B cell (primary cell): ENCODE measurements at regions not wholly inside any gene's neighbourhood (a gene's known extent, or its start where the extent isn't known, plus 50 kb on each side); places are given as distances from the start of the nearest gene placed in this dataset.

ENCODE experiments used
- ATAC-seq: fragments of 200-7000 bp; cut with Tn5 transposase; one replicate; pipeline ENCODE4 v1.10.0; 2021; ENCODE audit warnings: low read depth, mild to moderate bottlenecking, moderate number of reproducible peaks, moderate library complexity
- CTCF ChIA-PET: fragments of 350-600 bp; sonication (Branson Sonifier 250); formaldehyde crosslinking; loops from one replicate; lab custom pipeline; 2021; ENCODE audit warnings: antibody characterized with exemption, inconsistent platforms; lab: Charles Lee
- POLR2A ChIA-PET: fragments of 350-600 bp; sonication (Branson Sonifier 250); formaldehyde crosslinking; loops from one replicate; lab custom pipeline; 2021; ENCODE audit warnings: antibody characterized with exemption; lab: Charles Lee
- DNase-seq: peaks from one replicate; pipeline ENCODE4 v3.0.0; 2013
- H2AFZ ChIP-seq: 2 replicates; pipeline ENCODE4 v1.6.1; 2012; ENCODE audit warnings: mild to moderate bottlenecking, low read depth, low read length; ENCODE audit not compliant: insufficient read depth, poor library complexity, severe bottlenecking
- H3K27ac ChIP-seq, 2 donors: 1 replicate in 1 of 2; 2 replicates in 1 of 2; pipeline ENCODE4 v1.5.1; 2012 to 2013; ENCODE audit warnings: low read length in 2 of 2, mild to moderate bottlenecking in 2 of 2, moderate library complexity in 1 of 2
- H3K27me3 ChIP-seq, 4 experiments: fragments of 200-600 bp in 1 of 4; sonication (generic) in 1 of 4; replicated peaks in 1 of 4; 1 replicate in 2 of 4; 2 replicates in 2 of 4; pipeline versions ENCODE4 v1.6.1 to v1.7.0; 2013 to 2016; ENCODE audit warnings: low read length in 3 of 4, mild to moderate bottlenecking in 2 of 4, mixed read lengths in 1 of 4, moderate library complexity in 1 of 4; ENCODE audit not compliant: insufficient read depth in 4 of 4, control insufficient read depth in 3 of 4; ENCODE audit errors: control extremely low read depth in 1 of 4
- H3K36me3 ChIP-seq, 2 experiments: replicated peaks in 1 of 2; 1 replicate in 1 of 2; 2 replicates in 1 of 2; pipeline versions ENCODE4 v1.6.1 to v1.7.1; 2013; ENCODE audit warnings: low read length in 1 of 2; ENCODE audit not compliant: insufficient read depth in 2 of 2, control insufficient read depth in 1 of 2; ENCODE audit errors: control extremely low read depth in 1 of 2, extremely low read depth in 1 of 2
- H3K4me1 ChIP-seq, 2 donors: fragments of 200-600 bp in 1 of 2; sonication (generic) in 1 of 2; 1 replicate in 1 of 2; 2 replicates in 1 of 2; pipeline versions ENCODE4 v1.5.1 to v1.6.1; 2013 to 2017; ENCODE audit warnings: low read length in 2 of 2; ENCODE audit not compliant: control insufficient read depth in 2 of 2, insufficient read depth in 2 of 2
- H3K4me2 ChIP-seq: replicated peaks from 2 replicates; pipeline ENCODE3; 2012; ENCODE audit warnings: mild to moderate bottlenecking, low read depth, low read length; ENCODE audit not compliant: poor library complexity, severe bottlenecking
- H3K4me3 ChIP-seq, 5 experiments: fragments of 200-600 bp in 1 of 5; sonication (generic) in 1 of 5; 1 replicate in 3 of 5; 2 replicates in 2 of 5; pipeline versions ENCODE4 v1.5.1 to v1.7.0; 2011 to 2016; ENCODE audit warnings: low read length in 4 of 5, mild to moderate bottlenecking in 4 of 5, low read depth in 2 of 5, control low read depth in 1 of 5, moderate library complexity in 1 of 5; ENCODE audit not compliant: insufficient read depth in 1 of 5; ENCODE audit errors: control extremely low read depth in 1 of 5, extremely low read depth in 1 of 5
- H3K79me2 ChIP-seq: fragments of 200-600 bp; sonication (generic); one replicate; pipeline ENCODE4 v1.6.0; 2016; ENCODE audit warnings: low read length; ENCODE audit not compliant: control insufficient read depth, insufficient read depth
- H3K9ac ChIP-seq: fragments of 200-600 bp; sonication (generic); 2 replicates; pipeline ENCODE4 v1.6.1; 2017; ENCODE audit warnings: mild to moderate bottlenecking, low read length, moderate library complexity
- H3K9me3 ChIP-seq, 3 donors: one replicate each; pipeline versions ENCODE4 v1.6.1 to v1.7.1; 2013; ENCODE audit warnings: low read length in 2 of 3; ENCODE audit not compliant: control insufficient read depth in 2 of 3, insufficient read depth in 1 of 3; ENCODE audit errors: control extremely low read depth in 1 of 3
- H4K20me1 ChIP-seq: 2 replicates; pipeline ENCODE4 v1.6.0; 2012; ENCODE audit warnings: mild to moderate bottlenecking, low read length; ENCODE audit not compliant: insufficient read depth, control insufficient read depth, poor library complexity, severe bottlenecking
- H3K27ac Mint-ChIP-seq: one replicate; pipeline ENCODE4 v1.8.0; 2021; ENCODE audit warnings: mixed read lengths
- H3K27me3 Mint-ChIP-seq: one replicate; pipeline ENCODE4 v1.8.0; 2021; ENCODE audit warnings: mixed read lengths
- H3K4me1 Mint-ChIP-seq: one replicate; pipeline ENCODE4 v1.8.0; 2021; ENCODE audit warnings: mixed read lengths
- H3K4me3 Mint-ChIP-seq: one replicate; pipeline ENCODE4 v1.8.0; 2021; ENCODE audit warnings: mixed read lengths
- H3K9me3 Mint-ChIP-seq: one replicate; pipeline ENCODE4 v1.8.0; 2022; ENCODE audit warnings: mixed read lengths; ENCODE audit not compliant: insufficient read depth
- EZH2 ChIP-seq: IDR thresholded peaks from 2 replicates; pipeline ENCODE4 v1.6.1; 2012; ENCODE audit warnings: borderline replicate concordance, low read depth, mild to moderate bottlenecking, moderate library complexity, low read length; ENCODE audit not compliant: insufficient read depth, poor library complexity, severe bottlenecking
- WGBS: methylation state at CpG from one replicate; pipeline ENCODE4 v1.1.5; 2013; ENCODE audit warnings: missing lambda C conversion rate; ENCODE audit not compliant: insufficient coverage; 5-methylcytosine and 5-hydroxymethylcytosine counted together
- intact Hi-C: fragments of 100-400 bp; cut with micrococcal nuclease; formaldehyde crosslinking; loops from one replicate; pipeline ENCODE4 v1.10.0; 2022
- TF ChIP-seq, protein P1 (sequence below): fragments of 200-600 bp; IDR thresholded peaks from one replicate; pipeline ENCODE4 v1.8.0; 2022; ENCODE audit warnings: antibody characterized with exemption, mild to moderate bottlenecking

GRCh38 chr1:42096554-42096953 is 56.7 kb upstream of the GUCA2B start:
- intact Hi-C loops, result no loop called here
- POLR2A ChIA-PET, result no interaction called here
- Histone ChIP-seq H4K20me1 (no peaks in the 10 kb centered on the region), H3K27ac (no peak overlapping the region), H3K4me3 (no peak overlapping the region), H3K4me1 (no peaks in the 10 kb centered on the region), H3K36me3 (no peaks in the 10 kb centered on the region), H3K4me2 (no peak overlapping the region), H3K79me2 (no peaks in the 10 kb centered on the region), H2AFZ (no peak overlapping the region), H3K27me3 (peaks cover 0 to 8% (median 2%) of the 10 kb centered on the region in 4 experiments), H3K9ac (no peak overlapping the region), H3K9me3 (peaks cover 2 to 9% (median 6%) of the 10 kb centered on the region in 3 donors)
- no peak for DNase-seq
- no peak for ATAC-seq
- peaks cover 39% of the 10 kb centered on the region for H3K27me3 Mint-ChIP-seq
- TF ChIP-seq EZH2, result no peak
- TF ChIP-seq, protein P1, sequence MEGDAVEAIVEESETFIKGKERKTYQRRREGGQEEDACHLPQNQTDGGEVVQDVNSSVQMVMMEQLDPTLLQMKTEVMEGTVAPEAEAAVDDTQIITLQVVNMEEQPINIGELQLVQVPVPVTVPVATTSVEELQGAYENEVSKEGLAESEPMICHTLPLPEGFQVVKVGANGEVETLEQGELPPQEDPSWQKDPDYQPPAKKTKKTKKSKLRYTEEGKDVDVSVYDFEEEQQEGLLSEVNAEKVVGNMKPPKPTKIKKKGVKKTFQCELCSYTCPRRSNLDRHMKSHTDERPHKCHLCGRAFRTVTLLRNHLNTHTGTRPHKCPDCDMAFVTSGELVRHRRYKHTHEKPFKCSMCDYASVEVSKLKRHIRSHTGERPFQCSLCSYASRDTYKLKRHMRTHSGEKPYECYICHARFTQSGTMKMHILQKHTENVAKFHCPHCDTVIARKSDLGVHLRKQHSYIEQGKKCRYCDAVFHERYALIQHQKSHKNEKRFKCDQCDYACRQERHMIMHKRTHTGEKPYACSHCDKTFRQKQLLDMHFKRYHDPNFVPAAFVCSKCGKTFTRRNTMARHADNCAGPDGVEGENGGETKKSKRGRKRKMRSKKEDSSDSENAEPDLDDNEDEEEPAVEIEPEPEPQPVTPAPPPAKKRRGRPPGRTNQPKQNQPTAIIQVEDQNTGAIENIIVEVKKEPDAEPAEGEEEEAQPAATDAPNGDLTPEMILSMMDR, result no peak
- H3K4me3 Mint-ChIP-seq, result no peak overlapping the region
- H3K27ac Mint-ChIP-seq, result no peak overlapping the region
- no peaks in the 10 kb centered on the region for H3K4me1 Mint-ChIP-seq
- CTCF ChIA-PET, result no interaction called here
- peaks cover 4% of the 10 kb centered on the region for H3K9me3 Mint-ChIP-seq
- WGBS, result no CpG with 5 or more reads among the region's 1 CpG

- H3K79me2 ChIP-seq, result no peaks in the 10 kb centered on the region
- CTCF ChIA-PET, result no interaction called here
- DNase-seq (no peak), ATAC-seq (no peak)
- H3K9me3 ChIP-seq, result peaks cover 9 to 21% (median 10%) of the 10 kb centered on the region in 3 donors
- no peak overlapping the region for H3K4me3 ChIP-seq
- H3K4me1 ChIP-seq, result no peaks in the 10 kb centered on the region
- Mint-ChIP-seq H3K27ac (no peak overlapping the region), H3K27me3 (peaks cover 29% of the 10 kb centered on the region), H3K9me3 (no peaks in the 10 kb centered on the region), H3K4me1 (no peaks in the 10 kb centered on the region), H3K4me3 (no peak overlapping the region)
- no peaks in the 10 kb centered on the region for H4K20me1 ChIP-seq
- H3K4me2 ChIP-seq, result no peak overlapping the region
- POLR2A ChIA-PET, result no interaction called here
- no peak overlapping the region for H3K27ac ChIP-seq
- intact Hi-C loops, result no loop called here
- H3K9ac ChIP-seq, result no peak overlapping the region
- H3K36me3 ChIP-seq, result no peaks in the 10 kb centered on the region
- H3K27me3 ChIP-seq, result peaks cover 0 to 20% (median 5%) of the 10 kb centered on the region in 4 experiments
- no peak for TF ChIP-seq EZH2
- TF ChIP-seq, protein P1, result no peak
- H2AFZ ChIP-seq, result no peak overlapping the region
- WGBS, result no CpG with 5 or more reads among the region's 2 CpGs
Observed at GRCh38 chr1:42089246-42089645, 64.0 kb upstream of the GUCA2B start.
